Gastrocnemius medialis (tissue), 4 donors: ENCODE measurements at regions not wholly inside any gene's neighbourhood (a gene's known extent, or its start where the extent isn't known, plus 50 kb on each side); places are given as distances from the start of the nearest gene placed in this dataset.

Source experiments
- POLR2A ChIP-seq, 2 donors: fragments of 450-650 bp; IDR thresholded peaks; one replicate each; pipeline ENCODE4 v1.6.1; 2017; ENCODE audit warnings: antibody characterized with exemption in 2 of 2, mild to moderate bottlenecking in 2 of 2, moderate library complexity in 2 of 2
- TF ChIP-seq, protein P1 (sequence below), 5 experiments: fragments of 450-650 bp in 3 of 5; fragments of 200-600 bp in 2 of 5; sonication (generic) in 2 of 5; IDR thresholded peaks in 4 of 5; conservative IDR thresholded peaks in 1 of 5; 1 replicate in 4 of 5; 2 replicates in 1 of 5; pipeline ENCODE4 v1.5.1; 2016 to 2019; ENCODE audit warnings: antibody characterized with exemption in 5 of 5, mild to moderate bottlenecking in 3 of 5, moderate library complexity in 3 of 5

DNA sequence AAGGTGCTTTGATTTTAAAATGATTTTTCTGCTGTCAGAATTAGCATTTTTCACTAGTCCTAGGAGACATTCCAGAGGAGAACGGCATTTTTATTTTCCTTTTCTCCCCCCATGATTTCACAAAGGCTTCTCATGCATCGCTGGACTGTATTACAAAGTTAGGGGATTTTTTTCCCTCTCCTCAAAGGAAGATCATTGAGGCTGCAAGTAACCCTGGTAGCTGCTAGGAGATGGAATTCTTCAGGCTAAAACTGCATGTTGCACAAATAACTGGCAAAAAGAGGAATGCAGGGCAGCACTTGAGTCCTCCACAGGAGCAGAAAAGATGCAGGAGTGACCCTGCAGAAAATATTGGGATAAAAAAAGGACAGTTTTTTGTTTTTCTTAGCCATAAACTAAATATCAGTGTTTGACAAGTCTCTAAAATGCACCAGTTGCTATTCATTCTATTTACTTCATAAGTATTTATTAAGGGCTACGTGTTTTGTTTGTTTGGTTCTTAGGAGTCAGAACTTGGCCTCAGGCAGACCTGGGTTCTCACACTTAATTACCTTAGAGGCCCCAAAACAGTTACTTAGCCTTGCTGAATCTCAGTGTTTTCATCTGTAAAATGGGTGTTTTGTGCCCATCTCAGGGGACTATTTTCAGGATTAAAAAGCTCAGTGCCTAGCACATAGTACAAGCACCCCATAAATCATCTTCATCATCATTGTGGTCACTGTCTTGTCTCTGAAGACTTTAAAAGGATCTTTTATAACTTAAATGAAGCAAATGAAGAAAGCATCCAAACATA lies 144.5 kb upstream of the ID4 start:
- TF ChIP-seq, protein P1, sequence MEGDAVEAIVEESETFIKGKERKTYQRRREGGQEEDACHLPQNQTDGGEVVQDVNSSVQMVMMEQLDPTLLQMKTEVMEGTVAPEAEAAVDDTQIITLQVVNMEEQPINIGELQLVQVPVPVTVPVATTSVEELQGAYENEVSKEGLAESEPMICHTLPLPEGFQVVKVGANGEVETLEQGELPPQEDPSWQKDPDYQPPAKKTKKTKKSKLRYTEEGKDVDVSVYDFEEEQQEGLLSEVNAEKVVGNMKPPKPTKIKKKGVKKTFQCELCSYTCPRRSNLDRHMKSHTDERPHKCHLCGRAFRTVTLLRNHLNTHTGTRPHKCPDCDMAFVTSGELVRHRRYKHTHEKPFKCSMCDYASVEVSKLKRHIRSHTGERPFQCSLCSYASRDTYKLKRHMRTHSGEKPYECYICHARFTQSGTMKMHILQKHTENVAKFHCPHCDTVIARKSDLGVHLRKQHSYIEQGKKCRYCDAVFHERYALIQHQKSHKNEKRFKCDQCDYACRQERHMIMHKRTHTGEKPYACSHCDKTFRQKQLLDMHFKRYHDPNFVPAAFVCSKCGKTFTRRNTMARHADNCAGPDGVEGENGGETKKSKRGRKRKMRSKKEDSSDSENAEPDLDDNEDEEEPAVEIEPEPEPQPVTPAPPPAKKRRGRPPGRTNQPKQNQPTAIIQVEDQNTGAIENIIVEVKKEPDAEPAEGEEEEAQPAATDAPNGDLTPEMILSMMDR (IDR thresholded peaks at IDR 0.05 in 4 of 5, conservative IDR thresholded peaks at IDR 0.05 in 1 of 5), result no peak
- no peak for TF ChIP-seq POLR2A (IDR thresholded peaks at IDR 0.05)
